CD14-positive monocyte (primary cell): ENCODE measurements at regions not wholly inside any gene's neighbourhood (a gene's known extent, or its start where the extent isn't known, plus 50 kb on each side); places are given as distances from the start of the nearest gene placed in this dataset.

Experiments
- DNase-seq, 3 donors: peaks; one replicate each; pipeline ENCODE4 v3.0.0-alpha.2; 2011 to 2022
- H2AFZ ChIP-seq: 2 replicates; pipeline ENCODE4 v1.6.0; 2012; ENCODE audit warnings: mild to moderate bottlenecking, low read depth, low read length, inconsistent platforms; ENCODE audit not compliant: insufficient read depth, poor library complexity, severe bottlenecking
- H3K27ac ChIP-seq, 2 donors: 1 replicate in 1 of 2; 2 replicates in 1 of 2; pipeline ENCODE4 v1.5.1; 2012 to 2013; ENCODE audit warnings: low read length in 2 of 2, control low read depth in 1 of 2, inconsistent platforms in 1 of 2, low read depth in 1 of 2, mild to moderate bottlenecking in 1 of 2
- H3K27me3 ChIP-seq, 2 donors: one replicate each; pipeline versions ENCODE4 v1.6.0 to v1.6.1; 2011 to 2013; ENCODE audit warnings: low read length in 2 of 2; ENCODE audit not compliant: control insufficient read depth in 2 of 2, insufficient read depth in 2 of 2
- H3K36me3 ChIP-seq, 2 donors: replicated peaks in 1 of 2; 1 replicate in 1 of 2; 2 replicates in 1 of 2; pipeline versions ENCODE4 v1.5.1 to v1.6.1; 2012 to 2013; ENCODE audit warnings: low read length in 2 of 2, control low read depth in 1 of 2, inconsistent platforms in 1 of 2, mild to moderate bottlenecking in 1 of 2; ENCODE audit not compliant: insufficient read depth in 2 of 2, control insufficient read depth in 1 of 2
- H3K4me1 ChIP-seq, 2 donors: 1 replicate in 1 of 2; 2 replicates in 1 of 2; pipeline versions ENCODE4 v1.5.1 to v1.6.1; 2012 to 2013; ENCODE audit warnings: low read length in 2 of 2, control low read depth in 1 of 2, inconsistent platforms in 1 of 2, mild to moderate bottlenecking in 1 of 2, moderate library complexity in 1 of 2; ENCODE audit not compliant: insufficient read depth in 2 of 2, control insufficient read depth in 1 of 2
- H3K4me2 ChIP-seq: replicated peaks from 2 replicates; pipeline ENCODE3; 2012; ENCODE audit warnings: low read length, moderate library complexity, mild to moderate bottlenecking; ENCODE audit not compliant: poor library complexity, severe bottlenecking; ENCODE audit errors: extremely low read depth
- H3K4me3 ChIP-seq, 3 experiments: fragments of 200-600 bp in 1 of 3; sonication (generic) in 1 of 3; replicated peaks in 1 of 3; 1 replicate in 2 of 3; 2 replicates in 1 of 3; pipeline ENCODE4 v1.5.1; 2011 to 2013; ENCODE audit warnings: low read length in 3 of 3, mild to moderate bottlenecking in 3 of 3, control low read depth in 2 of 3, low read depth in 2 of 3, inconsistent platforms in 1 of 3, moderate library complexity in 1 of 3
- H3K79me2 ChIP-seq: 2 replicates; pipeline ENCODE4 v1.6.0; 2012; ENCODE audit warnings: mild to moderate bottlenecking, control low read depth, inconsistent platforms, low read length, moderate library complexity; ENCODE audit not compliant: insufficient read depth
- H3K9ac ChIP-seq: 2 replicates; pipeline ENCODE4 v1.6.0; 2017; ENCODE audit warnings: low read length, mild to moderate bottlenecking; ENCODE audit not compliant: insufficient read depth, poor library complexity, severe bottlenecking
- H3K9me3 ChIP-seq, 2 donors: replicated peaks in 1 of 2; 1 replicate in 1 of 2; 2 replicates in 1 of 2; pipeline versions ENCODE4 v1.5.1 to v1.6.1; 2012 to 2013; ENCODE audit warnings: low read length in 2 of 2, control low read depth in 1 of 2; ENCODE audit not compliant: control insufficient read depth in 1 of 2, insufficient read depth in 1 of 2
- H4K20me1 ChIP-seq: 2 replicates; pipeline ENCODE4 v1.6.0; 2012; ENCODE audit warnings: mild to moderate bottlenecking, low read length, control low read depth, moderate library complexity; ENCODE audit not compliant: insufficient read depth
- H3K27ac Mint-ChIP-seq, 7 donors: one replicate each; pipeline ENCODE4 v1.8.0; 2020; ENCODE audit warnings: mild to moderate bottlenecking in 7 of 7, mixed read lengths in 7 of 7, moderate library complexity in 6 of 7, inconsistent platforms in 2 of 7
- H3K27me3 Mint-ChIP-seq, 3 donors: one replicate each; pipeline ENCODE4 v1.8.0; 2021 to 2022; ENCODE audit warnings: low read depth in 3 of 3, mild to moderate bottlenecking in 3 of 3, mixed read lengths in 3 of 3, moderate library complexity in 3 of 3, inconsistent platforms in 1 of 3
- H3K36me3 Mint-ChIP-seq, 2 donors: one replicate each; pipeline ENCODE4 v1.8.0; 2020; ENCODE audit warnings: mixed read lengths in 2 of 2, inconsistent platforms in 1 of 2, mild to moderate bottlenecking in 1 of 2
- H3K4me1 Mint-ChIP-seq: one replicate; pipeline ENCODE4 v1.8.0; 2020; ENCODE audit warnings: mild to moderate bottlenecking, mixed read lengths
- H3K4me3 Mint-ChIP-seq, 2 donors: one replicate each; pipeline ENCODE4 v1.8.0; 2020; ENCODE audit warnings: mild to moderate bottlenecking in 2 of 2, mixed read lengths in 2 of 2, moderate library complexity in 1 of 2
- H3K9me3 Mint-ChIP-seq, 7 donors: one replicate each; pipeline ENCODE4 v1.8.0; 2020 to 2022; ENCODE audit warnings: mixed read lengths in 7 of 7, mild to moderate bottlenecking in 6 of 7, moderate library complexity in 6 of 7, inconsistent platforms in 2 of 7
- WGBS: methylation state at CpG from one replicate; pipeline ENCODE4 v1.1.5; 2013; ENCODE audit warnings: missing lambda C conversion rate; ENCODE audit not compliant: insufficient coverage; 5-methylcytosine and 5-hydroxymethylcytosine counted together
- intact Hi-C, 2 donors: fragments of 100-400 bp; cut with micrococcal nuclease; formaldehyde crosslinking; loops; one replicate each; pipeline versions ENCODE4 v1.15.0 to v1.15.1; 2023
- TF ChIP-seq, protein P1 (sequence below): fragments of 200-600 bp; IDR thresholded peaks from one replicate; pipeline ENCODE4 v1.8.0; 2022; ENCODE audit warnings: antibody characterized with exemption, mild to moderate bottlenecking

DNA sequence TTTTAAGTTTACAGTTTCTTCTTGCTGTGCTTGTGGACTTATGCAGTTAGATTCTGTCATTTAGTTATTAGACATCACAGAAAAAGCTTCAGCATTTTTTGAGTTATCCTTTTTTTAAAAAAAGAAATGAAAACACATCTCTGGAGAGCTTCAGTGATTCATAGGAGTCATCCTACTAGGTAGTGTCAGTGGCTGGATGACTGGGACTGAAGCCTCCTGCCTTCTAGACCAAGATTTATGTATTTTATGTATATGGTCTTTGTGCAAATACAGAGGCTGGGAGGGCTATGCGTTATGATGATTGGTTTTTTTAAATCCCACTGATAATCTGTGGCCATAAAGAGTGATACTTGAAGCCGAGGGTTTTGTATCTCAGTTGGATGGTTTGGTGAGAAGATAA lies 125.9 kb upstream of the JAG1 start:
- Histone ChIP-seq H4K20me1 (no peaks in the 10 kb centered on the region), H3K4me2 (no peak overlapping the region), H3K36me3 (no peaks in the 10 kb centered on the region), H2AFZ (no peak overlapping the region), H3K27ac (no peak overlapping the region), H3K4me3 (no peak overlapping the region), H3K27me3 (no peaks in the 10 kb centered on the region), H3K9me3 (no peaks in the 10 kb centered on the region), H3K9ac (no peak overlapping the region), H3K4me1 (no peaks in the 10 kb centered on the region), H3K79me2 (no peaks in the 10 kb centered on the region)
- Mint-ChIP-seq H3K27me3 (peaks cover 0 to 4% (median 1%) of the 10 kb centered on the region in 3 donors), H3K4me1 (no peaks in the 10 kb centered on the region), H3K27ac (no peak overlapping the region), H3K4me3 (no peak overlapping the region), H3K36me3 (no peaks in the 10 kb centered on the region), H3K9me3 (peaks cover 0 to 5% (median 0%) of the 10 kb centered on the region in 7 donors)
- no peak for DNase-seq
- WGBS: 92% methylated on average over 2 of the region's 2 CpGs
- TF ChIP-seq, protein P1, sequence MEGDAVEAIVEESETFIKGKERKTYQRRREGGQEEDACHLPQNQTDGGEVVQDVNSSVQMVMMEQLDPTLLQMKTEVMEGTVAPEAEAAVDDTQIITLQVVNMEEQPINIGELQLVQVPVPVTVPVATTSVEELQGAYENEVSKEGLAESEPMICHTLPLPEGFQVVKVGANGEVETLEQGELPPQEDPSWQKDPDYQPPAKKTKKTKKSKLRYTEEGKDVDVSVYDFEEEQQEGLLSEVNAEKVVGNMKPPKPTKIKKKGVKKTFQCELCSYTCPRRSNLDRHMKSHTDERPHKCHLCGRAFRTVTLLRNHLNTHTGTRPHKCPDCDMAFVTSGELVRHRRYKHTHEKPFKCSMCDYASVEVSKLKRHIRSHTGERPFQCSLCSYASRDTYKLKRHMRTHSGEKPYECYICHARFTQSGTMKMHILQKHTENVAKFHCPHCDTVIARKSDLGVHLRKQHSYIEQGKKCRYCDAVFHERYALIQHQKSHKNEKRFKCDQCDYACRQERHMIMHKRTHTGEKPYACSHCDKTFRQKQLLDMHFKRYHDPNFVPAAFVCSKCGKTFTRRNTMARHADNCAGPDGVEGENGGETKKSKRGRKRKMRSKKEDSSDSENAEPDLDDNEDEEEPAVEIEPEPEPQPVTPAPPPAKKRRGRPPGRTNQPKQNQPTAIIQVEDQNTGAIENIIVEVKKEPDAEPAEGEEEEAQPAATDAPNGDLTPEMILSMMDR: no peak
- intact Hi-C loops: no loop called here

DNA sequence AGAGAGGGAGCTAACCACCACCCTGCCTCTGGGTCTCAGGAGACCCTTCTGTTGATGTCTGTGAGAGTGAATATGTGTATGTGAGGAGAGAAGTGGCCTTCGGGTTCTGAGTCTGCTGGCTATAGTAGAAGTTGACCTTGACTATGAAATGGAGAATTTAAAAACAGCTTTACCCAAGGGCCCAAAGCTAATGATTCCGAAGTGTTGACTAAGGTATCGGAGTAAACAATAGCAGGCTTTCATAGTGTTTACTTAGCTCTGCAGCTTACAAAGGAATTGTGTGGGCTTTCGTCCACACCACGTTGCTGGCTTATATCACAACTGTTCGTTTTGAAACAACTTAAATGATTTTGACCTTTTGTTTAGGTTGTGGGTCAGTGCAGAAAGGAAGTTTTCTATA lies 126.5 kb upstream of the JAG1 start:
- Mint-ChIP-seq H3K27me3 (peaks cover 0 to 4% (median 1%) of the 10 kb centered on the region in 3 donors), H3K4me3 (no peak overlapping the region), H3K4me1 (no peaks in the 10 kb centered on the region), H3K27ac (no peak overlapping the region), H3K9me3 (peaks cover 0 to 5% (median 0%) of the 10 kb centered on the region in 7 donors), H3K36me3 (no peaks in the 10 kb centered on the region)
- no peaks in the 10 kb centered on the region for H3K9me3 ChIP-seq
- no peak overlapping the region for H3K27ac ChIP-seq
- no peak overlapping the region for H3K4me2 ChIP-seq
- no peak overlapping the region for H3K4me3 ChIP-seq
- WGBS: 85% methylated on average over 4 of the region's 6 CpGs
- H3K27me3 ChIP-seq: no peaks in the 10 kb centered on the region
- H3K79me2 ChIP-seq: no peaks in the 10 kb centered on the region
- H3K4me1 ChIP-seq: no peaks in the 10 kb centered on the region
- H3K36me3 ChIP-seq: no peaks in the 10 kb centered on the region
- intact Hi-C loops: no loop called here
- no peak overlapping the region for H3K9ac ChIP-seq
- no peaks in the 10 kb centered on the region for H4K20me1 ChIP-seq
- no peak for DNase-seq
- no peak overlapping the region for H2AFZ ChIP-seq
- TF ChIP-seq, protein P1: no peak
